ENCODE measurements at regions not wholly inside any gene's neighbourhood (a gene's known extent, or its start where the extent isn't known, plus 50 kb on each side); places are given as distances from the start of the nearest gene placed in this dataset.

GRCh38 chr16:63629272-63629671, 1492.6 kb downstream of the CDH11 start:
- ATAC-seq (ENCODE audit: low read depth) (no peak), DNase-seq (no peak)
- ChIA-PET CTCF (no interaction called here), POLR2A (no interaction called here)
- H3K27ac Mint-ChIP-seq = no peak overlapping the region
- H3K4me1 Mint-ChIP-seq = no peaks in the 10 kb centered on the region
- intact Hi-C loops (cut with micrococcal nuclease) = no loop called here
- TF ChIP-seq, protein P1, sequence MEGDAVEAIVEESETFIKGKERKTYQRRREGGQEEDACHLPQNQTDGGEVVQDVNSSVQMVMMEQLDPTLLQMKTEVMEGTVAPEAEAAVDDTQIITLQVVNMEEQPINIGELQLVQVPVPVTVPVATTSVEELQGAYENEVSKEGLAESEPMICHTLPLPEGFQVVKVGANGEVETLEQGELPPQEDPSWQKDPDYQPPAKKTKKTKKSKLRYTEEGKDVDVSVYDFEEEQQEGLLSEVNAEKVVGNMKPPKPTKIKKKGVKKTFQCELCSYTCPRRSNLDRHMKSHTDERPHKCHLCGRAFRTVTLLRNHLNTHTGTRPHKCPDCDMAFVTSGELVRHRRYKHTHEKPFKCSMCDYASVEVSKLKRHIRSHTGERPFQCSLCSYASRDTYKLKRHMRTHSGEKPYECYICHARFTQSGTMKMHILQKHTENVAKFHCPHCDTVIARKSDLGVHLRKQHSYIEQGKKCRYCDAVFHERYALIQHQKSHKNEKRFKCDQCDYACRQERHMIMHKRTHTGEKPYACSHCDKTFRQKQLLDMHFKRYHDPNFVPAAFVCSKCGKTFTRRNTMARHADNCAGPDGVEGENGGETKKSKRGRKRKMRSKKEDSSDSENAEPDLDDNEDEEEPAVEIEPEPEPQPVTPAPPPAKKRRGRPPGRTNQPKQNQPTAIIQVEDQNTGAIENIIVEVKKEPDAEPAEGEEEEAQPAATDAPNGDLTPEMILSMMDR (IDR thresholded peaks at IDR 0.05) = no peak
- H3K9me3 Mint-ChIP-seq = peaks cover 5% of the 10 kb centered on the region
- no peaks in the 10 kb centered on the region for H3K27me3 Mint-ChIP-seq
- no peaks in the 10 kb centered on the region for H3K36me3 Mint-ChIP-seq (ENCODE audit: low read depth)
- no peak overlapping the region for H3K4me3 Mint-ChIP-seq

DNA sequence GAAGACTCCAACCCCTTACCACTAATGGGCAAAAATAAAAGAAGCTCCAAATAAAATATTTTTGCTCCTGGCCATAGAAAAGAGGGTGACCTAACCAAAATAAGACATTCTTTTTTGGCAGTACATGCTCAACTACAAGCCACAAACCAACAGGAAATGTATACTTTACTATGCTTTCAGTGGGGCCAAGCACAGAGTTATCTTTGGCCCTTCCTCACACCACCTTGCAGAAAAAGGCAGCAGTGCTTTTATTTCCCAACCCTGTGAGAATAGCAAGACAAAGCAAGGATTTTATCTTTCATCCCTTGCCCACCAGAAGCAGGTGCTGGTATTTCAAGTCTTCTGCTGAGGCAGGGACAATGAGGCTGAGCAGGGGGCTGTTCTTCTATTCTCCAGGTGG, 1493.1 kb downstream of the CDH11 start:
- DNase-seq (no peak), ATAC-seq (ENCODE audit: low read depth) (no peak)
- H3K9me3 Mint-ChIP-seq = peaks cover 4% of the 10 kb centered on the region
- no peaks in the 10 kb centered on the region for H3K36me3 Mint-ChIP-seq (ENCODE audit: low read depth)
- intact Hi-C loops (cut with micrococcal nuclease) = no loop called here
- H3K4me1 Mint-ChIP-seq = no peaks in the 10 kb centered on the region
- ChIA-PET CTCF (no interaction called here), POLR2A (no interaction called here)
- H3K27me3 Mint-ChIP-seq = no peaks in the 10 kb centered on the region
- H3K27ac Mint-ChIP-seq = no peak overlapping the region
- TF ChIP-seq, protein P1 (IDR thresholded peaks at IDR 0.05) = no peak
- no peak overlapping the region for H3K4me3 Mint-ChIP-seq

DNA sequence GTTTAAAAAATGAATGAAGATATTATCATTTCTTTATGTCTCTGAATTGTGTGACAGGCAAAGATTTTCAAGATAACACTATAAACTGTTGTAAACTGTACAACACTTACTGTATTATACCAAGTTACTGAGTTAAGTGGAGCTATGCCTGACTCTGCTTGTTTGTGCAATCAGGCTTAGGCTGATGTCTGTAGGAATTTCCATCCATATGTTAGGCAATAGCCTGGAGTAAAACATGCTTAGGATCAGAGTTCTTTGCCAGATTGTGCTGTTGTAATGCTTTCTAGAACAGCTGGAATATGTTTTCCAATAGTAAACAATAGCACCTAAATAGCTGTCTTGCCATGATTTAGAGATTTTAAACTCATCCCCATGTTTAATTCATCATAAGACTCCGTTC, 1496.7 kb downstream of the CDH11 start:
- Mint-ChIP-seq H3K4me1 (no peaks in the 10 kb centered on the region), H3K27me3 (no peaks in the 10 kb centered on the region), H3K27ac (no peak overlapping the region), H3K36me3 (ENCODE audit: low read depth) (no peaks in the 10 kb centered on the region), H3K4me3 (no peak overlapping the region), H3K9me3 (peaks cover under 1% of the 10 kb centered on the region)
- ATAC-seq (ENCODE audit: low read depth) = no peak
- POLR2A ChIA-PET = no interaction called here
- no peak for DNase-seq
- intact Hi-C loops (cut with micrococcal nuclease) = no loop called here
- CTCF ChIA-PET = no interaction called here
- TF ChIP-seq, protein P1 (IDR thresholded peaks at IDR 0.05) = no peak

GRCh38 chr16:63623551-63624039, 1498.3 kb downstream of the CDH11 start:
- TF ChIP-seq, protein P1 (IDR thresholded peaks at IDR 0.05) = no peak
- no peak for ATAC-seq (ENCODE audit: low read depth)
- no peak for DNase-seq
- ChIA-PET CTCF (no interaction called here), POLR2A (no interaction called here)
- intact Hi-C loops (cut with micrococcal nuclease) = no loop called here
- Mint-ChIP-seq H3K27ac (no peak overlapping the region), H3K27me3 (no peaks in the 10 kb centered on the region), H3K4me3 (no peak overlapping the region), H3K9me3 (no peaks in the 10 kb centered on the region), H3K36me3 (ENCODE audit: low read depth) (no peaks in the 10 kb centered on the region), H3K4me1 (no peaks in the 10 kb centered on the region)

GRCh38 chr16:63618896-63619485, 1502.9 kb downstream of the CDH11 start:
- no peaks in the 10 kb centered on the region for H3K4me1 Mint-ChIP-seq
- POLR2A ChIA-PET = no interaction called here
- H3K27me3 Mint-ChIP-seq = no peaks in the 10 kb centered on the region
- no peaks in the 10 kb centered on the region for H3K36me3 Mint-ChIP-seq (ENCODE audit: low read depth)
- DNase-seq = no peak
- ATAC-seq (ENCODE audit: low read depth) = no peak
- H3K27ac Mint-ChIP-seq = no peak overlapping the region
- CTCF ChIA-PET = no interaction called here
- TF ChIP-seq, protein P1 (IDR thresholded peaks at IDR 0.05) = no peak
- H3K4me3 Mint-ChIP-seq = no peak overlapping the region
- intact Hi-C loops (cut with micrococcal nuclease) = no loop called here
- H3K9me3 Mint-ChIP-seq = peaks cover 3% of the 10 kb centered on the region

Measured in activated B cell treated with CpG ODN at 0.5 μM for 24 hours (primary cell).